ENCODE measurements at regions not wholly inside any gene's neighbourhood (a gene's known extent, or its start where the extent isn't known, plus 50 kb on each side); places are given as distances from the start of the nearest gene placed in this dataset.

DNA sequence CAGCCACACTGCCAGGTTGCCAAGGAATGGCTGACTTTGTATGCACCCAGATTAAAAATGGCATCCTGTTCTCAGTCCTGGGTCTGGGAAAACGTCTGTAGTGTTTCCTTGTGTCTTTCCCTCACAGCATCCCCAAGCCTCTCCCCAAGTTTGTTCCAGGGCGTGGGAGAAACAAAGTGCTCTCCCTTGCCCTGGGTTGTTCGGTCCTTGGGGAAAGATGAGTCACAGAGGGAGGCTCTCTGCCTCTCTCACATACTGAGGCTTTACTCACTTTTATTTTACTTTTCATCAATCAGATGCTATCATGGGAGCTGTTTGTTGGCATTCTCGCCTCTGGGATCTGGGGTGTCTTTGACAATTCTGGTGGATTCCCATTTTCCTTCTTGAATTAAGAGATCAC lies 492.3 kb downstream of the XIRP2 start:
- Histone ChIP-seq H3K9me3 (no peaks in the 10 kb centered on the region), H3K4me1 (no peaks in the 10 kb centered on the region), H3K36me3 (no peaks in the 10 kb centered on the region), H3K4me3 (no peak overlapping the region), H3K27ac (no peak overlapping the region), H3K27me3 (no peaks in the 10 kb centered on the region)
- WGBS, 2 donors, result 64 to 77% methylated on average over 4 of the region's 4 CpGs
- TF ChIP-seq EP300 (IDR thresholded peaks at IDR 0.05) (no peak), POLR2A (IDR thresholded peaks at IDR 0.05) (no peak), POLR2AphosphoS5 (IDR thresholded peaks at IDR 0.05) (no peak)
- TF ChIP-seq, protein P1, sequence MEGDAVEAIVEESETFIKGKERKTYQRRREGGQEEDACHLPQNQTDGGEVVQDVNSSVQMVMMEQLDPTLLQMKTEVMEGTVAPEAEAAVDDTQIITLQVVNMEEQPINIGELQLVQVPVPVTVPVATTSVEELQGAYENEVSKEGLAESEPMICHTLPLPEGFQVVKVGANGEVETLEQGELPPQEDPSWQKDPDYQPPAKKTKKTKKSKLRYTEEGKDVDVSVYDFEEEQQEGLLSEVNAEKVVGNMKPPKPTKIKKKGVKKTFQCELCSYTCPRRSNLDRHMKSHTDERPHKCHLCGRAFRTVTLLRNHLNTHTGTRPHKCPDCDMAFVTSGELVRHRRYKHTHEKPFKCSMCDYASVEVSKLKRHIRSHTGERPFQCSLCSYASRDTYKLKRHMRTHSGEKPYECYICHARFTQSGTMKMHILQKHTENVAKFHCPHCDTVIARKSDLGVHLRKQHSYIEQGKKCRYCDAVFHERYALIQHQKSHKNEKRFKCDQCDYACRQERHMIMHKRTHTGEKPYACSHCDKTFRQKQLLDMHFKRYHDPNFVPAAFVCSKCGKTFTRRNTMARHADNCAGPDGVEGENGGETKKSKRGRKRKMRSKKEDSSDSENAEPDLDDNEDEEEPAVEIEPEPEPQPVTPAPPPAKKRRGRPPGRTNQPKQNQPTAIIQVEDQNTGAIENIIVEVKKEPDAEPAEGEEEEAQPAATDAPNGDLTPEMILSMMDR (IDR thresholded peaks at IDR 0.05), result no peak
- intact Hi-C loops (cut with DNase I), result no loop called here
- DNase-seq, result no peak

DNA sequence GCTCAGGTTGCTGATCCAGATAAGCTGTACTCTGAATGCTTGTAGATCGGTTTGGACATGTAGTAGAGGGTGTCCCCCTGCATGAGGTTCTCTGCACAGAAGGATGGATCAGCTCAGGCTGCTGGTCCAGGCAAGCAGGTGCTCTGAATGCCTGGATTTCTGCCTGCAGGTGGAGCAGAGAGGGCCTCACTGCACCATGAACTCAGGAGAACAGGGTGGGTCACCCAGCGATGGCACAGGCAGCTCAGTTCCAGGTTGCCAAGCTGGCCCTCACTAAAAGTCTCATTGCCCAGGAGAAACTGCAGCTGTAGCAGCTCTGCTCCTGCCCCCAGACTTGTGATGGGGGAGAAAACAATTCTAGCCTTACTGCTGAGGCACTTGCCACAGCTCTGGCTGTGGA lies 491.8 kb downstream of the XIRP2 start:
- H3K27ac ChIP-seq, result no peak overlapping the region
- intact Hi-C loops (cut with DNase I), result no loop called here
- DNase-seq, result no peak
- no peak overlapping the region for H3K4me3 ChIP-seq
- TF ChIP-seq, protein P1 (IDR thresholded peaks at IDR 0.05), result no peak
- TF ChIP-seq EP300 (IDR thresholded peaks at IDR 0.05), result no peak
- no peak for TF ChIP-seq POLR2A (IDR thresholded peaks at IDR 0.05)
- TF ChIP-seq POLR2AphosphoS5 (IDR thresholded peaks at IDR 0.05), result no peak
- WGBS, 2 donors, result 66 to 87% methylated on average over 2 of the region's 2 CpGs
- no peaks in the 10 kb centered on the region for H3K27me3 ChIP-seq
- no peaks in the 10 kb centered on the region for H3K36me3 ChIP-seq
- H3K9me3 ChIP-seq, result no peaks in the 10 kb centered on the region
- H3K4me1 ChIP-seq, result no peaks in the 10 kb centered on the region

DNA sequence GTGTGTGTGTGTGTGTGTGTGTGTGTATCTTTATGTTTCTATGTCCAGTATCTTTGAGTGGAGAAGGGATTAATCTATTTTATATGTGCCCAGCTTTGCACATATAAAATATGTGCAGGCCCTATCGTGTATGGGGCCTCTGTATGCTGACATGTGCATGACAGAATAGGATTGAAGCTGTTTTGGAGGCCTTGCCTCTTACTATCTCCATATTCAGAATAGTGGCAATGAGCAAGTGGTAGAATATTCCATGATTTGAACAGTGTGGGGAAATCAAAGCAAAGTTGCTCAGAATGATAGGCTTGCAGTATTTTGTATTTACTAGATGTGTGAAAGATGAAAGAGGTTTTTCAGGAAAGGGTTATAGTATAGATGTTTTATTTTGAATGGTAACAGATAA lies 480.8 kb downstream of the XIRP2 start:
- Histone ChIP-seq H3K27me3 (no peaks in the 10 kb centered on the region), H3K4me1 (no peaks in the 10 kb centered on the region), H3K27ac (no peak overlapping the region), H3K9me3 (no peaks in the 10 kb centered on the region), H3K36me3 (no peaks in the 10 kb centered on the region), H3K4me3 (no peak overlapping the region)
- TF ChIP-seq POLR2A (IDR thresholded peaks at IDR 0.05), result no peak
- TF ChIP-seq POLR2AphosphoS5 (IDR thresholded peaks at IDR 0.05), result no peak
- 69 to 86% methylated on average over 1 of the region's 1 CpG for WGBS, 2 donors
- intact Hi-C loops (cut with DNase I), result no loop called here
- DNase-seq, result no peak

DNA sequence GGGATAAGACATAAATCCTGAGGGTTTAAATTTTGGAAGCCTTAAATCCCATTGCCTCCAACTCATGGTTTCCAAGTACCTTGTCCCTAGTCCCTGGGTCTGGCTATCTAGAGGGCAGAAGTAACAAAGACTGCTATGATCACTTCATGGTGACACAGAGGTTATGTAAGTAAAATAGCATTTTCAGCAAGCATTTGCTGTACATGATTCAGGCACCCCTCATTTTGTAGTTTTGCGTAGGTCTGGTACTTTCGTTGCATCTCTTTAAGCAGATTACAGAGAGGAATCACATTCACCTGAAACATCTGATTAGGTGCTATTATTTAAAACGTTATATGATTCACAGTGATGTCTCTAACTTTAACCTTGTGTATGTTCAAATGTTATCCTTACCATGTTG lies 480.1 kb downstream of the XIRP2 start:
- H3K4me3 ChIP-seq, result no peak overlapping the region
- no peak for DNase-seq
- no peaks in the 10 kb centered on the region for H3K27me3 ChIP-seq
- no peaks in the 10 kb centered on the region for H3K4me1 ChIP-seq
- intact Hi-C loops (cut with DNase I), result no loop called here
- H3K27ac ChIP-seq, result no peak overlapping the region
- no peak for TF ChIP-seq POLR2AphosphoS5 (IDR thresholded peaks at IDR 0.05)
- TF ChIP-seq EP300 (IDR thresholded peaks at IDR 0.05), result no peak
- TF ChIP-seq POLR2A (IDR thresholded peaks at IDR 0.05), result no peak
- TF ChIP-seq, protein P1 (IDR thresholded peaks at IDR 0.05), result no peak
- no peaks in the 10 kb centered on the region for H3K9me3 ChIP-seq
- no peaks in the 10 kb centered on the region for H3K36me3 ChIP-seq
- 91 to 94% methylated on average over 3 of the region's 3 CpGs for WGBS, 2 donors

DNA sequence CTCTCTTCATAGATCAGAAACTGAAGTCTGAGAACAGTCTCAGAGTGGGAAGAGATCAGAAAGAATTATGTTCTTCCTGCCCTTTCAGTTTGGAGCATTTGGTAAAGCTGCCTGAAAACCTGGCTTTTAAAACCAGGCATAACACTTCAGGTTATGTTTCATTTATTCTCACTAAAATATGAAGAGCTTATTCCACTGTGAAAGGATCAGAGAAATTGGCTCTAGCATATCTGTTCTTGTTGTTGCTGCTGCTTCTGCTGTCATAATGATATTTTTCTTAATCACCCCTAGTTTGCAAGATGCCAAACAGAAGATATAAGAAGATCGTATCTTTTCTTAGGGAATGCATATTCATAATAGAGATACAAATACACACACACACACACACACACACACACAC lies 476.9 kb downstream of the XIRP2 start:
- no peaks in the 10 kb centered on the region for H3K4me1 ChIP-seq
- TF ChIP-seq, protein P1 (IDR thresholded peaks at IDR 0.05), result no peak
- no peak for TF ChIP-seq EP300 (IDR thresholded peaks at IDR 0.05)
- intact Hi-C loops (cut with DNase I), result no loop called here
- H3K9me3 ChIP-seq, result no peaks in the 10 kb centered on the region
- H3K36me3 ChIP-seq, result no peaks in the 10 kb centered on the region
- no peak for DNase-seq
- 91 to 92% methylated on average over 1 of the region's 1 CpG for WGBS, 2 donors
- H3K27ac ChIP-seq, result no peak overlapping the region
- H3K4me3 ChIP-seq, result no peak overlapping the region
- H3K27me3 ChIP-seq, result no peaks in the 10 kb centered on the region
